Panc1 (cell line): ENCODE measurements at regions not wholly inside any gene's neighbourhood (a gene's known extent, or its start where the extent isn't known, plus 50 kb on each side); places are given as distances from the start of the nearest gene placed in this dataset.

ENCODE experiments used
- CTCF ChIP-seq: fragments of 450-650 bp; IDR thresholded peaks from 2 replicates; pipeline ENCODE4 v1.5.1; 2017; ENCODE audit warnings: mild to moderate bottlenecking
- POLR2AphosphoS5 ChIP-seq: IDR thresholded peaks from 2 replicates; pipeline ENCODE4 v1.6.1; 2012; ENCODE audit warnings: mild to moderate bottlenecking, low read depth, low read length, moderate library complexity
- REST ChIP-seq, 2 experiments: IDR thresholded peaks; 2 replicates each; pipeline ENCODE4 v1.6.1; 2011 to 2012; ENCODE audit warnings: low read depth in 2 of 2, control low read depth in 1 of 2, low read length in 1 of 2, mild to moderate bottlenecking in 1 of 2, moderate library complexity in 1 of 2; ENCODE audit not compliant: insufficient read depth in 1 of 2
- SIN3A ChIP-seq: IDR thresholded peaks from 2 replicates; pipeline ENCODE4 v1.6.1; 2012; ENCODE audit warnings: low read depth, mild to moderate bottlenecking, low read length, moderate library complexity, borderline replicate concordance; ENCODE audit not compliant: insufficient read depth

- TF ChIP-seq POLR2AphosphoS5 = no peak
- TF ChIP-seq CTCF = no peak
- TF ChIP-seq SIN3A = no peak
- TF ChIP-seq REST (IDR thresholded peaks at IDR 0.05; ENCODE audit: insufficient read depth in 1 of 2, low read depth in 2 of 2, low read length in 1 of 2) = no peak
Measured at GRCh38 chr15:62521396-62521795, 356.3 kb upstream of the C2CD4B start.
